ENCODE measurements at regions not wholly inside any gene's neighbourhood (a gene's known extent, or its start where the extent isn't known, plus 50 kb on each side); places are given as distances from the start of the nearest gene placed in this dataset.

GRCh38 chr18:28332071-28332470 is 155.1 kb upstream of the CDH2 start:
- Histone ChIP-seq H3K4me1 (no peaks in the 10 kb centered on the region), H3K27me3 (ENCODE audit: low read depth) (no peaks in the 10 kb centered on the region), H3K36me3 (no peaks in the 10 kb centered on the region), H3K4me3 (no peak overlapping the region), H3K27ac (replicated peaks) (no peak overlapping the region), H3K9me3 (replicated peaks) (no peaks in the 10 kb centered on the region)
- DNase-seq = no peak
- TF ChIP-seq CTCF (IDR thresholded peaks at IDR 0.05; ENCODE audit: borderline replicate concordance) = no peak
- intact Hi-C loops (cut with micrococcal nuclease) = no loop called here

- no peaks in the 10 kb centered on the region for H3K4me1 ChIP-seq
- intact Hi-C loops (cut with micrococcal nuclease) = no loop called here
- H3K27me3 ChIP-seq (ENCODE audit: low read depth) = no peaks in the 10 kb centered on the region
- DNase-seq = no peak
- TF ChIP-seq CTCF (IDR thresholded peaks at IDR 0.05; ENCODE audit: borderline replicate concordance) = no peak
- no peak overlapping the region for H3K4me3 ChIP-seq
- H3K27ac ChIP-seq (replicated peaks) = no peak overlapping the region
- H3K9me3 ChIP-seq (replicated peaks) = no peaks in the 10 kb centered on the region
- H3K36me3 ChIP-seq = no peaks in the 10 kb centered on the region
Measured at GRCh38 chr18:28331551-28331950, 154.6 kb upstream of the CDH2 start.

- Histone ChIP-seq H3K4me1 (no peaks in the 10 kb centered on the region), H3K4me3 (no peak overlapping the region), H3K9me3 (replicated peaks) (peaks cover 9% of the 10 kb centered on the region), H3K36me3 (no peaks in the 10 kb centered on the region), H3K27me3 (ENCODE audit: low read depth) (no peaks in the 10 kb centered on the region), H3K27ac (replicated peaks) (no peak overlapping the region)
- intact Hi-C loops (cut with micrococcal nuclease) = no loop called here
- no peak for DNase-seq
- TF ChIP-seq CTCF (IDR thresholded peaks at IDR 0.05; ENCODE audit: borderline replicate concordance) = no peak
Measured at GRCh38 chr18:28313602-28314001, 136.7 kb upstream of the CDH2 start.

- intact Hi-C loops (cut with micrococcal nuclease) = no loop called here
- Histone ChIP-seq H3K36me3 (no peaks in the 10 kb centered on the region), H3K27me3 (ENCODE audit: low read depth) (no peaks in the 10 kb centered on the region), H3K4me3 (no peak overlapping the region), H3K4me1 (no peaks in the 10 kb centered on the region), H3K9me3 (replicated peaks) (peaks cover 5% of the 10 kb centered on the region), H3K27ac (replicated peaks) (no peak overlapping the region)
- DNase-seq = no peak
- TF ChIP-seq CTCF (IDR thresholded peaks at IDR 0.05; ENCODE audit: borderline replicate concordance) = no peak
Measured at GRCh38 chr18:28288784-28289183, 111.9 kb upstream of the CDH2 start.

- intact Hi-C loops (cut with micrococcal nuclease) = no loop called here
- DNase-seq = no peak
- peaks cover 5% of the 10 kb centered on the region for H3K9me3 ChIP-seq (replicated peaks)
- H3K36me3 ChIP-seq = no peaks in the 10 kb centered on the region
- TF ChIP-seq CTCF (IDR thresholded peaks at IDR 0.05; ENCODE audit: borderline replicate concordance) = no peak
- no peak overlapping the region for H3K4me3 ChIP-seq
- no peaks in the 10 kb centered on the region for H3K27me3 ChIP-seq (ENCODE audit: low read depth)
- H3K4me1 ChIP-seq = no peaks in the 10 kb centered on the region
- no peak overlapping the region for H3K27ac ChIP-seq (replicated peaks)
Measured at GRCh38 chr18:28287146-28287545, 110.2 kb upstream of the CDH2 start.

- no peaks in the 10 kb centered on the region for H3K27me3 ChIP-seq (ENCODE audit: low read depth)
- no peak overlapping the region for H3K4me3 ChIP-seq
- H3K9me3 ChIP-seq (replicated peaks) = no peaks in the 10 kb centered on the region
- no peak for DNase-seq
- H3K27ac ChIP-seq (replicated peaks) = no peak overlapping the region
- H3K4me1 ChIP-seq = no peaks in the 10 kb centered on the region
- intact Hi-C loops (cut with micrococcal nuclease) = no loop called here
- no peaks in the 10 kb centered on the region for H3K36me3 ChIP-seq
- TF ChIP-seq CTCF (IDR thresholded peaks at IDR 0.05; ENCODE audit: borderline replicate concordance) = no peak
Measured at GRCh38 chr18:28284132-28284531, 107.2 kb upstream of the CDH2 start.
